ENCODE measurements at regions not wholly inside any gene's neighbourhood (a gene's known extent, or its start where the extent isn't known, plus 50 kb on each side); places are given as distances from the start of the nearest gene placed in this dataset.
"Not testable (repeated sequence)": the region's sequence is repeated elsewhere in the genome, so short reads cannot be mapped to it uniquely, and the experiment has no call there.

GRCh38 chr10:21431799-21432198 is 93.7 kb downstream of the SKIDA1 start:
- no peaks in the 10 kb centered on the region for H3K4me1 ChIP-seq (ENCODE audit: control insufficient read depth in 1 of 2, insufficient read depth in 2 of 2, low read length in 2 of 2)
- H3K9ac ChIP-seq (ENCODE audit: low read depth in 1 of 2, low read length in 2 of 2): no peak overlapping the region
- H3K36me3 ChIP-seq (ENCODE audit: control insufficient read depth in 1 of 2, insufficient read depth in 2 of 2, low read length in 2 of 2): no peaks in the 10 kb centered on the region
- H3K9me3 ChIP-seq (ENCODE audit: control insufficient read depth in 1 of 2, low read length in 2 of 2): peaks cover 0 to 3% of the 10 kb centered on the region in 2 donors
- H3K4me3 ChIP-seq (ENCODE audit: low read depth in 1 of 2, low read length in 2 of 2): no peak overlapping the region
- H3K27me3 ChIP-seq (ENCODE audit: control insufficient read depth in 1 of 2, insufficient read depth in 2 of 2, low read length in 2 of 2): no peaks in the 10 kb centered on the region
- no peak overlapping the region for H3K27ac ChIP-seq (ENCODE audit: low read depth, low read length)

- Histone ChIP-seq H3K4me1 (ENCODE audit: control insufficient read depth in 1 of 2, insufficient read depth in 2 of 2, low read length in 2 of 2) (no peaks in the 10 kb centered on the region), H3K9ac (ENCODE audit: low read depth in 1 of 2, low read length in 2 of 2) (no peak overlapping the region), H3K4me3 (ENCODE audit: low read depth in 1 of 2, low read length in 2 of 2) (no peak overlapping the region), H3K9me3 (ENCODE audit: control insufficient read depth in 1 of 2, low read length in 2 of 2) (peaks cover 0 to 3% of the 10 kb centered on the region in 2 donors), H3K27me3 (ENCODE audit: control insufficient read depth in 1 of 2, insufficient read depth in 2 of 2, low read length in 2 of 2) (no peaks in the 10 kb centered on the region), H3K36me3 (ENCODE audit: control insufficient read depth in 1 of 2, insufficient read depth in 2 of 2, low read length in 2 of 2) (no peaks in the 10 kb centered on the region), H3K27ac (ENCODE audit: low read depth, low read length) (no peak overlapping the region)
Observed at GRCh38 chr10:21427804-21428481, 97.5 kb downstream of the SKIDA1 start.

GRCh38 chr10:21424459-21424861 is 101.0 kb downstream of the SKIDA1 start:
- Histone ChIP-seq H3K4me3 (ENCODE audit: low read depth in 1 of 2, low read length in 2 of 2) (no peak overlapping the region), H3K27ac (ENCODE audit: low read depth, low read length) (no peak overlapping the region), H3K9me3 (ENCODE audit: control insufficient read depth in 1 of 2, low read length in 2 of 2) (peaks cover 0 to 3% of the 10 kb centered on the region in 2 donors), H3K36me3 (ENCODE audit: control insufficient read depth in 1 of 2, insufficient read depth in 2 of 2, low read length in 2 of 2) (no peaks in the 10 kb centered on the region), H3K4me1 (ENCODE audit: control insufficient read depth in 1 of 2, insufficient read depth in 2 of 2, low read length in 2 of 2) (no peaks in the 10 kb centered on the region), H3K9ac (ENCODE audit: low read depth in 1 of 2, low read length in 2 of 2) (no peak overlapping the region), H3K27me3 (ENCODE audit: control insufficient read depth in 1 of 2, insufficient read depth in 2 of 2, low read length in 2 of 2) (no peaks in the 10 kb centered on the region)

GRCh38 chr10:21423850-21424249 is 101.6 kb downstream of the SKIDA1 start:
- no peaks in the 10 kb centered on the region for H3K27me3 ChIP-seq (ENCODE audit: control insufficient read depth in 1 of 2, insufficient read depth in 2 of 2, low read length in 2 of 2)
- no peak overlapping the region for H3K27ac ChIP-seq (ENCODE audit: low read depth, low read length)
- H3K9me3 ChIP-seq (ENCODE audit: control insufficient read depth in 1 of 2, low read length in 2 of 2): peaks cover 0 to 3% of the 10 kb centered on the region in 2 donors
- H3K9ac ChIP-seq (ENCODE audit: low read depth in 1 of 2, low read length in 2 of 2): no peak overlapping the region
- H3K4me3 ChIP-seq (ENCODE audit: low read depth in 1 of 2, low read length in 2 of 2): no peak overlapping the region
- H3K36me3 ChIP-seq (ENCODE audit: control insufficient read depth in 1 of 2, insufficient read depth in 2 of 2, low read length in 2 of 2): no peaks in the 10 kb centered on the region
- no peaks in the 10 kb centered on the region for H3K4me1 ChIP-seq (ENCODE audit: control insufficient read depth in 1 of 2, insufficient read depth in 2 of 2, low read length in 2 of 2)

- Histone ChIP-seq H3K4me3 (ENCODE audit: low read depth in 1 of 2, low read length in 2 of 2) (no peak overlapping the region), H3K9me3 (ENCODE audit: control insufficient read depth in 1 of 2, low read length in 2 of 2) (peaks cover 0 to 3% of the 10 kb centered on the region in 2 donors), H3K27me3 (ENCODE audit: control insufficient read depth in 1 of 2, insufficient read depth in 2 of 2, low read length in 2 of 2) (no peaks in the 10 kb centered on the region), H3K27ac (ENCODE audit: low read depth, low read length) (no peak overlapping the region), H3K36me3 (ENCODE audit: control insufficient read depth in 1 of 2, insufficient read depth in 2 of 2, low read length in 2 of 2) (no peaks in the 10 kb centered on the region), H3K9ac (ENCODE audit: low read depth in 1 of 2, low read length in 2 of 2) (no peak overlapping the region), H3K4me1 (ENCODE audit: control insufficient read depth in 1 of 2, insufficient read depth in 2 of 2, low read length in 2 of 2) (no peaks in the 10 kb centered on the region)
Observed at GRCh38 chr10:21423338-21423737, 102.1 kb downstream of the SKIDA1 start.

DNA sequence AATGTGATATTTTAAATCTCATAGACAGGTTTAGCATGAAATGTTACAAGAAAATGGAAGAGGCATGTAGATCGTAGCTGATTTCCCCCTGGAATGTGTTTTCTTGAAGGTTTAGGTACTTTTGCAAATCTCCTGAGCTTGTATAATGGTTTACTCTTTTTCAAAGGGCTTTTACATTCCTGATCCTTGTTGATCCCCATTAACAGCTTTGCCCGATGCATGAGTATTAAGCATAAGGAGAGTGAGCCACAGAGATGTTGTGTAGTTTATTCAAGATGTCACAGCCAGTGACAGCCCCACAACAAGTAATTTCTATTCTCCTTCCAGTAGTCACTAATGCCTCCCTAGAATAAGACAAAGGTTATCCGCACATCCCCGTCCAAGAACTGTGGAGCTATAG is 103.7 kb downstream of the SKIDA1 start:
- Histone ChIP-seq H3K9ac (ENCODE audit: low read depth in 1 of 2, low read length in 2 of 2) (no peak overlapping the region), H3K4me1 (ENCODE audit: control insufficient read depth in 1 of 2, insufficient read depth in 2 of 2, low read length in 2 of 2) (no peaks in the 10 kb centered on the region), H3K27ac (ENCODE audit: low read depth, low read length) (no peak overlapping the region), H3K27me3 (ENCODE audit: control insufficient read depth in 1 of 2, insufficient read depth in 2 of 2, low read length in 2 of 2) (no peaks in the 10 kb centered on the region), H3K36me3 (ENCODE audit: control insufficient read depth in 1 of 2, insufficient read depth in 2 of 2, low read length in 2 of 2) (no peaks in the 10 kb centered on the region), H3K4me3 (ENCODE audit: low read depth in 1 of 2, low read length in 2 of 2) (no peak overlapping the region), H3K9me3 (ENCODE audit: control insufficient read depth in 1 of 2, low read length in 2 of 2) (peaks cover 0 to under 1% of the 10 kb centered on the region in 2 donors)

DNA sequence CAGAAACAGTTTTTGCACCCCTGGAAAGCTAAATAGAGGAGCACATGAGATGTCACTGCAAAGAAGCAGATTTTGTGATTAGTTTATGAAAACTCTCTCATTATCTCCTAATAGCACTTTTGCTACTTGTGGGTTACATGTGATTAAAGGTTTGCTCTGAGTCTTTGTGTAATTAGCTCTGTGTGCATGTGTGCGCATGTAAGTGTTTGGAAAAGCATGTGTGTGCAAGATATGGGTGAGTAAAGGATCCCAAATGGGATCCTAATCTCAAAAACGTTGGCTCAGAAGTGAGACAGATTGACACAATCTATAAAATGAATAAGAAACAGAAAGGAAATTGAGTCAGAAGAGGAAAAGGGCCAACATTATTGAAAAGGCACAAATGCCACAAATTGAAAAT is 104.5 kb downstream of the SKIDA1 start:
- Histone ChIP-seq H3K36me3 (ENCODE audit: control insufficient read depth in 1 of 2, insufficient read depth in 2 of 2, low read length in 2 of 2) (no peaks in the 10 kb centered on the region), H3K9ac (ENCODE audit: low read depth in 1 of 2, low read length in 2 of 2) (no peak overlapping the region), H3K4me3 (ENCODE audit: low read depth in 1 of 2, low read length in 2 of 2) (no peak overlapping the region), H3K4me1 (ENCODE audit: control insufficient read depth in 1 of 2, insufficient read depth in 2 of 2, low read length in 2 of 2) (no peaks in the 10 kb centered on the region), H3K9me3 (ENCODE audit: control insufficient read depth in 1 of 2, low read length in 2 of 2) (no peaks in the 10 kb centered on the region), H3K27ac (ENCODE audit: low read depth, low read length) (no peak overlapping the region), H3K27me3 (ENCODE audit: control insufficient read depth in 1 of 2, insufficient read depth in 2 of 2, low read length in 2 of 2) (no peaks in the 10 kb centered on the region)

DNA sequence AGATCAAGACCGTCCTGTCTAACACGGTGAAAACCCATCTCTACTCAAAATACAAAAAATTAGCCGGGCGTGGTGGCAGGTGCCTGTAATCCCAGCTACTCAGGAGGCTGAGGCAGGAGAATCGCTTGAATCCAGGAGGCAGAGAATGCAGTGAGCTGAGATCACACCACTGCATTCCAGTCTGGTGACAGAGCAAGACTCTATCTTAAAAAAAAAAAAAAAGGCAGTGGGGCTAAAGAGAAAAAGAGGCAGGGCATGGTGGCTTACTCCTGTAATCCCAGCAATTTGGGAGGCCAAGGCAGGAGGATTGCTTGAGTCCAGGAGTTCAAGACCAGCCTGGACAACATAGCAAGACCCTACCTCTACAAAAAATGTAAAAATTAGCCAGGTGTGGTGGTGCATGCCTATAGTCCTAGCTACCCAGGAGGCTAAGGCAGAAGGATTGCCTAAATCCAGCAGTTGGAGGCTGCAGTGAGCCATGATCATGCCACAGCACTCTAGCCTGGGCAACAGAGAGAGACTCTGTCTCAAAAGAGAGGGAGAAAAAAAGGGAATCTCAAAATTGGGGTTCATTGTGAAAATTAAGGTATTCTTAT is 106.4 kb downstream of the SKIDA1 start:
- not testable (repeated sequence) for H3K27ac ChIP-seq (ENCODE audit: low read depth, low read length); H3K4me1 ChIP-seq (ENCODE audit: control insufficient read depth in 1 of 2, insufficient read depth in 2 of 2, low read length in 2 of 2); H3K4me3 ChIP-seq (ENCODE audit: low read depth in 1 of 2, low read length in 2 of 2); H3K27me3 ChIP-seq (ENCODE audit: control insufficient read depth in 1 of 2, insufficient read depth in 2 of 2, low read length in 2 of 2); H3K9me3 ChIP-seq (ENCODE audit: control insufficient read depth in 1 of 2, low read length in 2 of 2); H3K36me3 ChIP-seq (ENCODE audit: control insufficient read depth in 1 of 2, insufficient read depth in 2 of 2, low read length in 2 of 2); H3K9ac ChIP-seq (ENCODE audit: low read depth in 1 of 2, low read length in 2 of 2)

DNA sequence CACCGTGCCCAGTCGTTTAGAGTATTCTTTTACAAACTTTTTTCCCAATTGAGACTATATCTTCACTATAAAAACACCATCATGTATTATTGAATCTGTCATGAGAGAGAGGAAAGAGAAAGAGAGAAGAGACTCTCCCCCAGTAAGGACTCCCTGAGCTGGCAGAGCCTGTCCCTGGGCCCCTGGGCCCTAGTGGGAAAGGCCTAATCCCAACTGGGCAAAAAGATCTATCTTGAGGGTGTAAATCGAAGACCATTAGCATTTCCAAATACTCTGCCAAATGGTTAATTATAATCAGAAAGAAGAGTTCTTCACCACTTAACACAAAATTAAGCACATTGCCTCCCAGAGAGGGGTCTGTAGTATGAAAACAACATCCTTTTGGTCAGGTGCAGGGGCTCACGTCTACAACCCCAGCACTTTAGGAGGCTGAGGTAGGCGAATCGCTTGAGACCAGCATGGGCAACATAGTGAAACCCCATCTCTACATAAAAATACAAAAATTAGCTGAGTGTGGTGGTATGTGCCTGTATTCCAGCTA is 108.2 kb downstream of the SKIDA1 start:
- Histone ChIP-seq H3K4me3 (ENCODE audit: low read depth in 1 of 2, low read length in 2 of 2) (no peak overlapping the region), H3K36me3 (ENCODE audit: control insufficient read depth in 1 of 2, insufficient read depth in 2 of 2, low read length in 2 of 2) (no peaks in the 10 kb centered on the region), H3K9me3 (ENCODE audit: control insufficient read depth in 1 of 2, low read length in 2 of 2) (no peaks in the 10 kb centered on the region), H3K4me1 (ENCODE audit: control insufficient read depth in 1 of 2, insufficient read depth in 2 of 2, low read length in 2 of 2) (no peaks in the 10 kb centered on the region), H3K9ac (ENCODE audit: low read depth in 1 of 2, low read length in 2 of 2) (no peak overlapping the region), H3K27me3 (ENCODE audit: control insufficient read depth in 1 of 2, insufficient read depth in 2 of 2, low read length in 2 of 2) (no peaks in the 10 kb centered on the region), H3K27ac (ENCODE audit: low read depth, low read length) (no peak overlapping the region)

DNA sequence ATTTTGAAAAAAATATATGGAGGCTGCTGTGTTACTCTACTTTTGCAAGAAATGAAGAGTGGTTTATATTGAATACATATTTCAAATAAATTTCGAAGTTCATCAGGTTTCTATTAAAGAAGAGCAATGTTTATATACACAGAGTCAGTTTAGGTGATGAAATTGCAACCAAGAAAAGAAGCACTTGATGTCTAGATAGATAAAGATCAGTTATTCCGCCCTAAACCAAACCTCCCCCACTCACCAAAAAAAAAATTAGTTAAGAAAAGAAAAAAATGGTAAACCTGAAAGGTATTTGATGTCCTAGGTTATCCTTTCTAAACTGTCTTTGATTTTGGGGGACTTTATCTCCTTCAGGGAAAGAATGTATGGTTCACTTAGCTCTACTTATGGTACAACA is 111.8 kb downstream of the SKIDA1 start:
- no peak overlapping the region for H3K27ac ChIP-seq (ENCODE audit: low read depth, low read length)
- H3K9me3 ChIP-seq (ENCODE audit: control insufficient read depth in 1 of 2, low read length in 2 of 2): no peaks in the 10 kb centered on the region
- no peak overlapping the region for H3K4me3 ChIP-seq (ENCODE audit: low read depth in 1 of 2, low read length in 2 of 2)
- no peaks in the 10 kb centered on the region for H3K4me1 ChIP-seq (ENCODE audit: control insufficient read depth in 1 of 2, insufficient read depth in 2 of 2, low read length in 2 of 2)
- no peaks in the 10 kb centered on the region for H3K27me3 ChIP-seq (ENCODE audit: control insufficient read depth in 1 of 2, insufficient read depth in 2 of 2, low read length in 2 of 2)
- H3K36me3 ChIP-seq (ENCODE audit: control insufficient read depth in 1 of 2, insufficient read depth in 2 of 2, low read length in 2 of 2): no peaks in the 10 kb centered on the region
- no peak overlapping the region for H3K9ac ChIP-seq (ENCODE audit: low read depth in 1 of 2, low read length in 2 of 2)

Data from duodenal mucosa (tissue), 2 donors.